H1 (cell line): ENCODE measurements at regions not wholly inside any gene's neighbourhood (a gene's known extent, or its start where the extent isn't known, plus 50 kb on each side); places are given as distances from the start of the nearest gene placed in this dataset.

Experiments
- CTCF ChIA-PET: fragments of 300-600 bp; sonication (Branson Sonifier 250); formaldehyde crosslinking; loops from one replicate; lab custom pipeline; 2021; ENCODE audit not compliant: partially characterized antibody; lab: Charles Lee
- POLR2A ChIA-PET: fragments of 300-600 bp; sonication (Branson Sonifier 250); formaldehyde crosslinking; loops from one replicate; lab custom pipeline; 2021; ENCODE audit warnings: inconsistent platforms; ENCODE audit not compliant: partially characterized antibody; lab: Charles Lee
- DNase-seq, 2 experiments: peaks; one replicate each; pipeline versions ENCODE4 v3.0.0 to v3.0.0-alpha.2; 2010 to 2022; ENCODE audit warnings: low spot score in 2 of 2, low read depth in 1 of 2, mixed read lengths in 1 of 2
- FAIRE-seq: peaks from 2 replicates; lab custom pipeline; 2011; peaks lifted over from hg19 to GRCh38; lab: Jason Lieb, UNC
- H2AFZ ChIP-seq: 2 replicates; pipeline ENCODE4 v1.8.1; 2012; ENCODE audit warnings: low read length, inconsistent platforms
- H2AK5ac ChIP-seq: 2 replicates; pipeline ENCODE4 v1.6.1; 2013; ENCODE audit warnings: low read depth, low read length
- H2BK120ac ChIP-seq: replicated peaks from 2 replicates; pipeline ENCODE3; 2013; ENCODE audit warnings: low read depth, low read length, inconsistent platforms
- H2BK12ac ChIP-seq: 2 replicates; pipeline ENCODE4 v1.6.1; 2013; ENCODE audit warnings: low read depth, low read length
- H2BK15ac ChIP-seq: 2 replicates; pipeline ENCODE4 v1.6.1; 2013; ENCODE audit warnings: low read length
- H2BK20ac ChIP-seq: 2 replicates; pipeline ENCODE4 v1.6.1; 2013; ENCODE audit warnings: low read length
- H2BK5ac ChIP-seq: 2 replicates; pipeline ENCODE4 v1.6.1; 2013; ENCODE audit warnings: low read depth, low read length
- H3K14ac ChIP-seq: 2 replicates; pipeline ENCODE4 v1.6.1; 2013; ENCODE audit warnings: inconsistent platforms; ENCODE audit not compliant: insufficient read length
- H3K18ac ChIP-seq: 2 replicates; pipeline ENCODE4 v1.6.1; 2013; ENCODE audit warnings: low read length; ENCODE audit errors: extremely low read depth
- H3K23ac ChIP-seq: 2 replicates; pipeline ENCODE4 v1.6.1; 2013; ENCODE audit warnings: inconsistent platforms; ENCODE audit not compliant: insufficient read length
- H3K23me2 ChIP-seq: 2 replicates; pipeline ENCODE4 v1.6.1; 2013; ENCODE audit warnings: low read depth, low read length
- H3K27ac ChIP-seq: 2 replicates; pipeline ENCODE4 v1.6.1; 2011; ENCODE audit warnings: low read depth, low read length, inconsistent platforms
- H3K27me3 ChIP-seq, 4 experiments: replicated peaks in 1 of 4; 1 replicate in 1 of 4; 2 replicates in 3 of 4; pipeline versions ENCODE4 v1.6.1 to v1.8.1; 2011 to 2013; ENCODE audit warnings: low read length in 3 of 4, mild to moderate bottlenecking in 3 of 4, inconsistent platforms in 2 of 4, mixed read lengths in 2 of 4, moderate library complexity in 1 of 4; ENCODE audit not compliant: control insufficient read depth in 3 of 4, insufficient read depth in 3 of 4; ENCODE audit errors: extremely low read depth in 1 of 4
- H3K36me3 ChIP-seq, 4 experiments: 2 replicates each; pipeline versions ENCODE4 v1.6.1 to v1.8.1; 2011 to 2013; ENCODE audit warnings: mild to moderate bottlenecking in 4 of 4, low read length in 3 of 4, moderate library complexity in 2 of 4, control low read depth in 1 of 4, inconsistent platforms in 1 of 4; ENCODE audit not compliant: insufficient read depth in 4 of 4, control insufficient read depth in 2 of 4
- H3K4ac ChIP-seq: replicated peaks from 2 replicates; pipeline ENCODE3; 2013; ENCODE audit warnings: low read length, low read depth, mixed read lengths, inconsistent platforms; ENCODE audit not compliant: insufficient read length
- H3K4me1 ChIP-seq, 4 experiments: replicated peaks in 1 of 4; 1 replicate in 1 of 4; 2 replicates in 3 of 4; pipeline versions ENCODE4 v1.6.1 to v1.8.1; 2011 to 2013; ENCODE audit warnings: low read length in 3 of 4, inconsistent platforms in 2 of 4, mixed read lengths in 1 of 4; ENCODE audit not compliant: insufficient read depth in 4 of 4, control insufficient read depth in 3 of 4
- H3K4me2 ChIP-seq, 2 experiments: 2 replicates each; pipeline versions ENCODE4 v1.6.1 to v1.8.1; 2011 to 2013; ENCODE audit warnings: low read depth in 2 of 2, low read length in 2 of 2, control low read depth in 1 of 2, inconsistent platforms in 1 of 2, mild to moderate bottlenecking in 1 of 2; ENCODE audit not compliant: insufficient read depth in 1 of 2
- H3K4me3 ChIP-seq, 4 experiments: fragments of 200-600, 300-600 bp in 1 of 4; sonication (generic), shearing (Covaris generic), sonication (Bioruptor Twin) in 1 of 4; 2 replicates each; pipeline versions ENCODE4 v1.5.1 to v1.8.1; 2011 to 2016; ENCODE audit warnings: low read length in 4 of 4, low read depth in 3 of 4, control low read depth in 2 of 4, inconsistent platforms in 2 of 4, mild to moderate bottlenecking in 2 of 4, mixed read lengths in 1 of 4, moderate library complexity in 1 of 4; ENCODE audit not compliant: insufficient read depth in 2 of 4; ENCODE audit errors: extremely low read depth in 1 of 4
- H3K56ac ChIP-seq: replicated peaks from 2 replicates; pipeline ENCODE3; 2013; ENCODE audit warnings: low read depth, mild to moderate bottlenecking, mixed read lengths, low read length, inconsistent platforms; ENCODE audit not compliant: insufficient read length
- H3K79me1 ChIP-seq: 2 replicates; pipeline ENCODE4 v1.6.1; 2013; ENCODE audit warnings: low read depth, low read length, control low read depth
- H3K79me2 ChIP-seq, 2 experiments: 2 replicates each; pipeline versions ENCODE4 v1.6.1 to v1.8.1; 2012 to 2013; ENCODE audit warnings: low read length in 2 of 2, mild to moderate bottlenecking in 2 of 2, inconsistent platforms in 1 of 2; ENCODE audit not compliant: insufficient read depth in 2 of 2, control insufficient read depth in 1 of 2
- H3K9ac ChIP-seq, 4 experiments: replicated peaks in 1 of 4; 1 replicate in 1 of 4; 2 replicates in 3 of 4; pipeline versions ENCODE4 v1.6.1 to v1.8.1; 2011 to 2013; ENCODE audit warnings: low read depth in 3 of 4, low read length in 3 of 4, control low read depth in 2 of 4, mild to moderate bottlenecking in 2 of 4, moderate library complexity in 2 of 4, inconsistent platforms in 1 of 4; ENCODE audit errors: extremely low read depth in 1 of 4
- H3K9me3 ChIP-seq, 2 experiments: 2 replicates each; pipeline versions ENCODE4 v1.6.1 to v1.8.1; 2012 to 2013; ENCODE audit warnings: mild to moderate bottlenecking in 2 of 2, moderate library complexity in 2 of 2, control low read depth in 1 of 2, inconsistent platforms in 1 of 2, low read depth in 1 of 2, low read length in 1 of 2, mixed read lengths in 1 of 2; ENCODE audit not compliant: insufficient read depth in 2 of 2
- H4K20me1 ChIP-seq, 2 experiments: replicated peaks in 1 of 2; 2 replicates each; pipeline versions ENCODE3 to v1.8.1; 2011 to 2013; ENCODE audit warnings: inconsistent platforms in 2 of 2, low read length in 2 of 2, mild to moderate bottlenecking in 1 of 2; ENCODE audit not compliant: insufficient read depth in 2 of 2, control insufficient read depth in 1 of 2
- H4K5ac ChIP-seq: 2 replicates; pipeline ENCODE4 v1.6.1; 2013; ENCODE audit warnings: low read length, low read depth, mixed read lengths, inconsistent platforms; ENCODE audit not compliant: insufficient read length
- H4K8ac ChIP-seq: 2 replicates; pipeline ENCODE4 v1.8.0; 2013; ENCODE audit warnings: mild to moderate bottlenecking, moderate library complexity, low read length, inconsistent platforms; ENCODE audit not compliant: insufficient read depth; ENCODE audit errors: extremely low read depth
- H4K91ac ChIP-seq: replicated peaks from 2 replicates; pipeline ENCODE3; 2013; ENCODE audit warnings: low read length, mixed read lengths, inconsistent platforms; ENCODE audit not compliant: insufficient read length
- ASH2L ChIP-seq: fragments of 200-600, 300-600 bp; sonication (generic); IDR thresholded peaks from one replicate; pipeline ENCODE4 v1.7.1; 2017; ENCODE audit warnings: low read length
- CBX8 ChIP-seq: fragments of 300-800, 300-1000 bp; sonication (generic); IDR thresholded peaks from 2 replicates; pipeline ENCODE4 v1.7.1; 2016; ENCODE audit warnings: low read depth, low read length, borderline replicate concordance
- KDM5A ChIP-seq: fragments of 200-600 bp; IDR thresholded peaks from 2 replicates; pipeline ENCODE4 v1.7.1; 2012; ENCODE audit warnings: mild to moderate bottlenecking, low read length, inconsistent platforms, mixed read lengths
- POLR2AphosphoS5 ChIP-seq: IDR thresholded peaks from 2 replicates; pipeline ENCODE4 v1.6.1; 2011; ENCODE audit warnings: low read depth, low read length
- SIRT6 ChIP-seq: IDR thresholded peaks from one replicate; pipeline ENCODE4 v1.7.1; 2012; ENCODE audit warnings: low read length, inconsistent platforms
- SIX5 ChIP-seq: IDR thresholded peaks from 2 replicates; pipeline ENCODE4 v1.6.1; 2011; ENCODE audit warnings: mild to moderate bottlenecking, low read depth, low read length
- TEAD4 ChIP-seq: IDR thresholded peaks from 2 replicates; pipeline ENCODE4 v1.6.1; 2012; ENCODE audit warnings: low read depth, low read length, inconsistent platforms, mixed read lengths
- WGBS, 2 experiments: shearing (Covaris generic) in 1 of 2; methylation state at CpG; one replicate each; pipeline versions ENCODE4 v1.1.6 to v1.1.7; 2013 to 2015; ENCODE audit warnings: low lambda C conversion rate in 2 of 2, mixed read lengths in 2 of 2, inconsistent platforms in 1 of 2, low coverage in 1 of 2, missing lambda C conversion rate in 1 of 2; ENCODE audit not compliant: insufficient replicate concordance in 2 of 2, insufficient coverage in 1 of 2, insufficient read length in 1 of 2; ENCODE audit errors: extremely low coverage in 1 of 2, missing lambda C conversion rate in 1 of 2; 5-methylcytosine and 5-hydroxymethylcytosine counted together
- TF ChIP-seq, protein P1 (sequence below): IDR thresholded peaks from 2 replicates; pipeline ENCODE4 v1.6.1; 2012; ENCODE audit warnings: inconsistent platforms

DNA sequence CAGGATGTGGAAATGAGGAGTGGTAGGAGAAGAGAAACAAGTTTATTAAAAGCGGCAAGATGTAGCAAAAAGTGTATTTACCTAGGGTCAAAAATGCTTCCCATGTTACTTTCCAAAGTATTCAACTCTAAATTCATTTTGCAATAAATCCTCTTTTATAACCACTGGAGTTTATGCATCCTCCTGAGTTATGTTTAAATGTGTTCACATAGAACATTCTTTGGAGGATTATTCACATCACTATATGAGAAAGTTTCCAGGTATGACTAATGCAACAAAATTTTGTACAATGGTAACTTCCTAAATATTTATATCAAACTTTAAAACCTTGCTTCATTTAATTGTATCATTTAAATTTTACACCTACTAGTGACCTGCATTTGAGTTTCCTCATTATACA, 870.6 kb upstream of the SLIT2 start:
- Histone ChIP-seq H3K23me2 (no peaks in the 10 kb centered on the region), H2BK120ac (no peak overlapping the region), H2BK20ac (no peak overlapping the region), H3K9me3 (no peaks in the 10 kb centered on the region), H3K27ac (no peak overlapping the region), H2BK5ac (no peak overlapping the region), H2BK12ac (no peak overlapping the region), H3K14ac (no peak overlapping the region), H2AK5ac (no peak overlapping the region), H3K18ac (no peak overlapping the region), H3K4me1 (no peaks in the 10 kb centered on the region), H3K4me3 (no peak overlapping the region), H4K8ac (no peak overlapping the region), H2BK15ac (no peak overlapping the region), H3K9ac (no peak overlapping the region), H3K23ac (no peak overlapping the region), H2AFZ (no peak overlapping the region), H3K4me2 (no peak overlapping the region), H3K27me3 (no peaks in the 10 kb centered on the region), H3K79me2 (no peaks in the 10 kb centered on the region), H4K20me1 (no peaks in the 10 kb centered on the region), H3K36me3 (no peaks in the 10 kb centered on the region), H3K56ac (no peak overlapping the region), H4K5ac (no peak overlapping the region), H3K4ac (no peak overlapping the region), H4K91ac (no peak overlapping the region), H3K79me1 (no peaks in the 10 kb centered on the region)
- TF ChIP-seq ASH2L (no peak), POLR2AphosphoS5 (no peak), CBX8 (no peak), KDM5A (no peak), SIRT6 (no peak), TEAD4 (no peak), SIX5 (no peak)
- TF ChIP-seq, protein P1, sequence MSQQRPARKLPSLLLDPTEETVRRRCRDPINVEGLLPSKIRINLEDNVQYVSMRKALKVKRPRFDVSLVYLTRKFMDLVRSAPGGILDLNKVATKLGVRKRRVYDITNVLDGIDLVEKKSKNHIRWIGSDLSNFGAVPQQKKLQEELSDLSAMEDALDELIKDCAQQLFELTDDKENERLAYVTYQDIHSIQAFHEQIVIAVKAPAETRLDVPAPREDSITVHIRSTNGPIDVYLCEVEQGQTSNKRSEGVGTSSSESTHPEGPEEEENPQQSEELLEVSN, result no peak
- ChIA-PET CTCF (no interaction called here), POLR2A (no interaction called here)
- FAIRE-seq, result no peak
- 89% methylated on average over 1 of the region's 1 CpG; no CpG with 5 or more reads in 1 of the 2 experiments for WGBS, 2 experiments
- DNase-seq, result no peak
